Nucleus accumbens (tissue), 56 donors: ENCODE measurements at regions not wholly inside any gene's neighbourhood (a gene's known extent, or its start where the extent isn't known, plus 50 kb on each side); places are given as distances from the start of the nearest gene placed in this dataset.
A peak's percentile ranks its signal among the peaks of the same experiment; 100 is the strongest.
"Not testable (repeated sequence)": the region's sequence is repeated elsewhere in the genome, so short reads cannot be mapped to it uniquely, and the experiment has no call there.

Experiments
- DNase-seq, 56 donors: peaks; one replicate each; lab custom pipeline; 2025; lab: John Stamatoyannopoulos, UW

DNA sequence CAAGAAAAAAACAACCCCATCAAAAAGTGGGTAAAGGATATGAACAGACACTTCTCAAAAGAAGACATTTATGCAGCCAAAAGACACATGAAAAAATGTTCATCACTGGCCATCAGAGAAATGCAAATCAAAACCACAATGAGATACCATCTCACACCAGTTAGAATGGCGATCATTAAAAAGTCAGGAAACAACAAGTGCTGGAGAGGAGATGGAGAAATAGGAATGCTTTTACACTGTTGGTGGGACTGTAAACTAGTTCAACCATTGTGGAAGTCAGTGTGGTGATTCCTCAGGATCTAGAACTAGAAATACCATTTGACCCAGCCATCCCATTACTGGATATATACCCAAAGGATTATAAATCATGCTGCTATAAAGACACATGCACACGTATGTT is 467.2 kb upstream of the RUNX1 start:
- not testable (repeated sequence) for DNase-seq

DNA sequence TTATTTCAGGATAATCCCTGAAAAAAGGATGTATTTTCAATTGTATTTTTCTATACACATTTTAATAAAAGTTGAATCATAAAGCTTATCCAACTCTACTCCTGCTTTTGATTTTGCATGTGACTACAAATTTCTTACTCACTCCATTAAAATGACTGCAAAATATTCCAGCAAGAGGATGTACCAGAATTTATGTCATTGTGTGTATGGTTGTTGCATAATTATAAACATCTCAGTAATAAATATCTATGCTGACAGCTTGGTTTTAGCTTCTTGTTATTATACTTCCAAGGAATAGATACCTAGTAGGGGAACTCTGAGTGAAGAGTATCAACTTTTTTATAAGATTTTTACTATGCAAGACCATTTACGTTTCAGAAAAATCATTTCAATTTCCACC is 463.2 kb upstream of the RUNX1 start:
- no peak for DNase-seq

DNA sequence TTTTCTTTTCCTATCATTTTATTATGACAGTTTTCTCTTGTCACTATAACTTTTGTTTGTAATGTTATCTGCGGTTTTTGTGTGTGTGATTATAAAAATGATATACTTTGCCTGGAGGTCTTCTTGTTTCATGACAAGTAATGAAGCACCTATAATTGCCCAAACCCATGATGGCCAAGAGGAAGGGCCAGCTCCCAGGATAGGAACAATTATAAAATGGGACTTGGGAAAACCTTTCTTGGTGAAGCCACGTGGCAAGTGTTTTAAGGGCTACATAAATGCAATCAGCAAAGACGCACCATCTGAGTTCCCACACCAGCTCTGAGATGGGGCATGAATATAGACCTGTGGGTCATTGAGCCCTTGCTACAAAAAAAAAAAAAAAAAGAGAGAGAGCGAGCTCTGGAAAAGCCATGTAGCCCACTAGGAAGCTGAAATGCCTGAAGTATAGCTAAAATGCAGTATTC is 462.6 kb upstream of the RUNX1 start:
- no peak for DNase-seq

DNA sequence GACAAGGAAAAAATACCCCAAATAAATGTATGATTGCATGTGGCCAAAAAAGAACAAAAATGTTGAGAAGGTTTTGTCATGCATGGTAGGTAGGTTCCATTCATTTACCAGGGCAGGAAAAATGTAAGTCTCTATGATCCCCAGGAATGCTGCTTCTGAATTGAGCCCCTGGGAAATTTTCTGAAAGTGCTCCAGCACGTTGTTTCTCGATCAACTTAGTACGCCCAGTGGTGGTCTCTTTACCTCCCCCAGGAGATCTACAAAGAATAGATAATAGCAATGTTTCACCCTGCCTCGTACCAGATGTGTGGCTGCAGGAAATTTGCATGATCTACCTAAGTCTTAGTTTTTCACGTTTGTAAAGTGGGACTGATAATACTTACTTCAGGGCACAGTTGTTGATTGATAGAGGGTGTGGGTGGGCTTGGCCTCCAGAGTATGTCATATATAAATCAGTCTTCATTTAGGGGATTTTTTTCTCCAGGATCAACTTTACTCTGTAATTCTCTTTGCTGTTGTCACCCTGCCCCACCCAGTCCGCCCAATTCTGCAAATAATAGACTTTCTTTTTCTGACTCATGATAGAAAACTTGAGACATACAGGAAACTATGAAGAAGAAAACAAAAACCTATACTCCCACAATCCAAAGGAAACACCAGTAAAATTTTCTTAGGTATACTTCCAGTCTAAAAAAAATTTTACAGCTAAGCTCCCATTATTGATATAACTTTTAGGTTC is 462.0 kb upstream of the RUNX1 start:
- DNase-seq = no peak

DNA sequence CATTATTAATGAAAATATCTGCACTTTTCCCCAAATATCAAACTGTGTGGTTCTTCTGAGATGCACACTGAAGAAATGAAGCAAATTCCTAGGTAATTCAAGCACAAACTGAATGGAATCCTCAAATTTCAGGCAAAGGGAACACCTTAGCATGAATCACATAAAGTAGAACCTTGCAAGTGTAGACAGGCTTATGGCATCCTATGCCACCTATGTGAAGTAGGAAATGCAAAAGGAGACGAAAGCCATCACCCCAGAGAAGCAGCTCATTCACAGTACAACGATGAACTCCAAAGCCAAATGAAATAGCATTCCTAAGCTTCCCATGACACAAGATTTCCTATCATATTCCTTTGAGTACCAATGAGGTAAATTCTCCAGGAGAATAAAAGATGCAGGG is 461.2 kb upstream of the RUNX1 start:
- DNase-seq = no peak

DNA sequence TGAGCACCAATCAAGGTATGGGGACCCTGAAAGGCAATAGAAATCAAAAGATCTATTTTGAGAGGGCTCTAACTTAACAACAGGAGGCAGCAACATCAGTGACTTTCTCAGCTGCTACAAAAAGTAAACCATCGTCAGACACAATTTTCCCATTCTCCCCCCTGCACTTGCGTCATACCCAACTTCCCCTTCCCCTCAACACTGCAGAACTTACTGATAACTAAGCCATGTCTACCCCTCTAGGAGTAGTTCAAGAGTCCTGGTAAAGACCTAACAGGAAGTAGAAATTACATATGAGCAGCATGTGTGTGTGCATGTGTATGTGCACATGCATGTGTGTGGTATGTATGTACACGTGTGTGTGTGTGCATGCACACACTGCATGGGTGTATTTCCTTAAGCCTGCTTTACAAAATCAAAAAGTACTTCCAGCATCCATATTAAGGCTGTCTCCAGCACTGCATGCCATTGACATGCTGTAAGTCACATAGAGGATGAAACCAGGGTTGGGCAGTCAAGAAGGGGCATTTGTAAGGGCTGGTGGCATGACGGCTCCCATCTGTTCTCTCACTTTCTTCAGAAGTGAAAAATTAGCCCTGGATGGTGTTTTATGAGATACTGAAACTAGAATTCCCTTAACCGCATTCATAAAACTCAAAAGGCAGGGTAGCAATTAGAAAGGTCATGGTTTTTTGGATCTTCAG is 460.1 kb upstream of the RUNX1 start:
- DNase-seq = peak in 3 of 56 donors; percentile 5 to 14 (median 12)

DNA sequence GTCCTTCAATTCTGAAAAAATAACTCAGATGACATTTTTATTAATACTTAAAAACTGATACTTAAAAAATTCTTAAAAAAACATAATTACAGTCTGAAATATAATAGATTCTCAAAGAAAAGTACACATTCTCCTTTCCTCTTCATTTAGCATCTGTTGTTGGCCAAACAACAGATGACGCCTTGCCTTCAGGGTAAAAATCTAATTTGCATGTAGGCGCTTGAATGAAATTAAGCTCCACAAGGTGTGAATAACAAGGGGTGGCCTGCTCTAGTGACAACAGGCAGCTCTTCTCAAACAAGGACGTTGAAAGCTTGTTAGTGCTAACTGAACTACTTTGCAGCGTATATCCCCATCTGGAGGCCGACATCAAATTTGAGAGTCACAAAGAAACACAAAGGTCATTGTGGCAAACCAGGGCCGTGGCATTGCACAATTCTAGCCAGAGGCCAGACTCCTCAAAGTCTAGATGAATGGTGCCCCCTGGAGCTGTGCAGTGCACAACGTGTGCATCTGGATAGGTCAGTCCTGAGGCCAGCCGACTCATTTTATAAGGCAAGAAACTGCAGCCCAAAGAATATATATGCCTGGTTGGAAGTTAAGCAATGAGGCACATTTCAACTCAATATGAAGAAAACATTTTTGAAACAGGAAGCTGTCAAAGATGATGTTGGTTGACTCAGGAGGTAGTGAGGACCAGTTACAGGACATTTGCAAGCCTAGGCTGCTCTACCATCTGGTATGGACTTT is 459.2 kb upstream of the RUNX1 start:
- DNase-seq = peak in 19 of 56 donors; percentile 2 to 60 (median 13)

DNA sequence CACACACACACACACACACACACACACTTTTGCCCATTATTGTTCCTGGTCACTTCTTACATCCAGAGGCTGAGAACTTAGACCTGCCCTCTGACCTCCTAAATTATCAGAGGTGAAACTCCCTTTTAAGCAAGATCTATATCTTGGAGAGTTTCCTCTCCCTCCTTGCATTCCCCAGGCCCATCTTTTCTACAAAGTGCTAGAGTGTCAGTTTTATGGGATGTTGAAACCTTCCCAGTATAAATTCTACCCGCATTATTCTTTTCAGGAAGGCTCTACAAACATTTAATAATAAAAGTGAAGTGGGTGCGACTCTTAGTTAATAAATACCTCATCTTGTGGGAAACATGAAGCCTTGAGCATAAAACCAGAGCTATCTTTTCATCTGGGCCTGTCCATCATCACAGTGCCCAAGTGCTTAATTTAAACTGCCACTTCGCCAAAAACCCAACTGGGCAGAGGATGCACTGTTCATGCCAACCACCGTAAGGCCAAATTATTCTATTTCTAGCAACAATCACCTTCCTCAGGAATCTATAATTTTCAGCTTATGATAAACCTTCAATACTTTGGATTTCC is 458.2 kb upstream of the RUNX1 start:
- no peak for DNase-seq

DNA sequence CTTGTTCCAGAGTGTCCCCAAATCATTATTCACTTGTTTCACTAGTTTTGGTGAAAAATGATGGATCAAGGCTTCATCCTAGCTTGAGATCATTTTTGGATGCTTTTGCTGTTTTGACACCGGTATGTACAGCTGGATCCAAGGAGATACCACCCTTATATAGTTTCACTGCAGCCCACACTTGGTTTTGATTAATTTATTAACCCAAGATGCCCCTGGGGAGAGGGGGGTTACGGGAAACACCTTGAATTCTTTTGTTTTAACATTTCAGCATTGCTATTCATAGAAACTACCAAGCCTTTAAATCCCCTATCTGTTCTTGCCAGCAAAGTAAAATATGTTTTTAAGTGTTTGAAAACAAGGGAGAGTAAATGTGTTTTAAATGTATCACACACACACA is 457.7 kb upstream of the RUNX1 start:
- no peak for DNase-seq

DNA sequence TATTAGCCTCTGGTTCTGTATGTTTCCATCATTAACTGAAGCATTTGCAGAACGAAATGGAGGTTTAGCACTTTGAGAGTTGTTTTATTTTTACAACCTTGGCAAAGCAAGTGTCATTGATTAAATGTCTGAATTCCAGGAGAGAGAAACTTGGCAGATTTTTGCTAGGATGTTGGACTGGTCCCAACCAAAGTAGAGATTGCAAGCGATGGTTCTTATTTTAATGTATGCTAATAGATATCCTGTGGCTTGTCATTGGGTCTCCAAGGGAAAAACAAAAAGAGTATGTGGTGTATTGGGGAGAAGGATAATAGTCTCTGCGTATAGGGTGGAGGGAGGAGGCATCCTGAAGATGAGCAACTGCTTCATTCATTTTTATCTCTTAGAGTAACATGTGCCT is 457.2 kb upstream of the RUNX1 start:
- DNase-seq = no peak

DNA sequence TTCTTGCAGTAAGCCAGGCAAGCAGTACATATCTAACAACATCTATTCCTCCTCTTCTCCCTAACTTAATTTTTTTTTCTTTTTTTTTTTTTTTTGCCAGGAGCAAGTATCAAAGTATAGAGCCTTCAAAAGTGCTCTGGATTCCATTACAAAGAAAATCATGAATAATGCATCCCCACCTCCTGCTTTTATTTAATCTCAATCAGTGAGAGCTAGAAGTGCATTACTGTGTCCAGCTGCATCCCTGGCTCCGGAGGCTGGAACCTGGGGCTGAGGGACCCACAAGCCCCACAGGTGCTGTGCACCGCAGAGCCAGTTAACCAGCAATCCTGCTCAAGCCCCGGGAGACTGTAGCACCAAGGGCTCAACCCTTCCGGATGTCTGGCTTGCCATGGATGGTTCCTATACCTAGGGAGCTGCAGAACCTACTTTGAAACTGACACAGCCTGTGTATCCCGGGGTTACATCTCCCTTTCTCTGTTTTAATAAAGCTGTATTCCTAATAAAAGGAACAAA is 455.9 kb upstream of the RUNX1 start:
- DNase-seq = no peak

DNA sequence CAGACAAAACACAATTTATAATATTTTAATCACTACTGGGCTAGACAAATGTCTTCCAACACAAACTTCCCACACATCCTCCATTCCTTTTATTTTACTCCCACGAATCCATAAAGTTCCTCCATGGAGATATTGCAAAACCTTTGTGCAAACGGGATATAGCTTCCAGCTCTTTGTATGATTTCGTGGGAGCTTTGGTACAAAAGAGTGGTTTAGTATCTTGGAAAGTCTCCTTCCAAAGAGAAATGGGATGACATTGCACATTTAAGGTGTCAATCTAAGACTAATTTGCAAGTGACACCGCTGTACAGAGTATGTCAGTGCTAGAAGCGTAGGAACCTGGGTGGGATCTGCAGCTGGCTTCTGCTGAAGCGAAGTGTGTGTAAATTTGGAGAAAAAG is 455.2 kb upstream of the RUNX1 start:
- DNase-seq = peak in 9 of 56 donors; percentile 7 to 53 (median 27)

DNA sequence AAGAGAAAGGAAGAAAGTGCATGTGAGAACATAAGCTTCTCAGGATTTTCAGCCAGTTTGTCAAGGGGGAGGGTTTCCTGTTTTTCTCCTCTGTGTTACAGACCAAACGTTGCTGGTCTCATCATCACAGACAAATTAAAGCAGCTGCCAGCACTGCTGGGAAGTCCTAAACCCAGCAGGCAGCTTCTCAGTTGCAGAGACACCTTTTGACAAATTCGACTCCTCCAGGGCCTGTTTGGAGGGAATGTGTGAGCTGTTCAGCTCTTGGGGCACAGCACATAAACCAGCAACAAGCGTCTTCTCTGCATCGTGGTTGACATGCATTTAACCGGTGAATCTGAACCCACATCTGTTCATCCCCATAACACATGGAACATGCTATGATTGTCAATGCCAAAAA is 454.6 kb upstream of the RUNX1 start:
- DNase-seq = peak in 2 of 56 donors; percentile 4 to 17

DNA sequence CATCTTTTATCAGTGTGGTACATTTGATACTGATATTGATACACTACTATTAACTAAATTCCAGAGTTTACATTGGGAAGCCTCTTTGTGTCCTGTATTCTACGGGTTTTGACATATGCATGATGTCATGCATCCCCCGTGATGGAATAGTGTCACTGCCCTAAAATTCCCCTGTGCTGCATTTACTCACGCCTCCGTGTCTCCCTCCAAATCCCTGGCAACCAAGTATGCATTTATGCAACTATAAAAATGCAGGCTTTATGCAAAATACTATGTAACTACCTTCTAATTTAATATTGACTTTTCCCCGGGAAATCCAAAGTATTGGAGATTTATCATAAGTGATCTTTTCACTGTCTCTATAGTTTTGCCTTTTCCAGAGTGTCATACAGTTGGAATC is 453.7 kb upstream of the RUNX1 start:
- no peak for DNase-seq

DNA sequence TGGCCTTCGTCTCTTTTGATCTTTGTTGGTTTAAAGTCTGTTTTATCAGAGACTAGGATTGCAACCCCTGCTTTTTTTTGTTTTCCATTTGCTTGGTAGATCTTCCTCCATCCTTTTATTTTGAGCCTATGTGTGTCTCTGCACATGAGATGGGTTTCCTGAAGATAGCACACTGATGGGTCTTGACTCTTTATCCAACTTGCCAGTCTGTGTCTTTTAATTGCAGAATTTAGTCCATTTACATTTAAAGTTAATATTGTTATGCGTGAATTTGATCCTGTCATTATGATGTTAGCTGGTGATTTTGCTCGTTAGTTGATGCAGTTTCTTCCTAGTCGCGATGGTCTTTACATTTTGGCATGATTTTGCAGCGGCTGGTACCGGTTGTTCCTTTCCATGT is 448.4 kb upstream of the RUNX1 start:
- not testable (repeated sequence) for DNase-seq

DNA sequence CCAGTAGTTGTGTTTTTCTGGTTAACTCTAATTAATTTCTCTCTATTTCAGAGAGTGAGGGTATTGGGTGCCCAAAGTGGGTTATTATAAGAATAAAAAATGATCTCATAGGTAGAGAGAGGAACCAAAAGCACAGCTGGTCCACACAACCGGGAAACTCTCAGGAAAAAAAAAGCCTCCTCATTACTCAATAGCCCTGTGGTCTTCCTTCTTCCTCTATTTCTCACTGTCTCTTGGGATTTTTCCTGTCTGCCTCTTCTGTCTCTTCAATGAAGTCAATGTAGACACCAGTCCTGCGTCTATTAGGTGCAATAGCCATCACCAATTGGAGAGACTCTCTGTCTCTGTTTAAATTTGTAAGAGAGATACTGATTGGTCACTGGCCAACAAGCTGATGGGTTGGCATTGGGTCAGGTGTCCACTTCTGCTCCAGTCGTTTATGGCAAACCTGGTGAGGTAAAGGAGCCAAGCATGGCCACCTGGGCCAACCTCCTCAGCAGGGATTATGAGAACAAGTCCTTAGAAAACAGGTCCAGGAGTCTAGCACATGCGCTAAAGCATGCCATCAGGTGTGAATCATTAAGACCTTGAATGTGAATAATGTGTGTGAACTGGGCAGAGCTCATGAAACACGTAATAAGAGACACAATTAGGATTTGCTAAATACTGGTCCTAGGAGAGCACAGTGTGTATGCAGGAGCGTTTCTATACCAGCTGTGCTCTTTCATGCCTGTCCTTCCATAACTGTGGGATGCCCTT is 443.0 kb upstream of the RUNX1 start:
- no peak for DNase-seq

DNA sequence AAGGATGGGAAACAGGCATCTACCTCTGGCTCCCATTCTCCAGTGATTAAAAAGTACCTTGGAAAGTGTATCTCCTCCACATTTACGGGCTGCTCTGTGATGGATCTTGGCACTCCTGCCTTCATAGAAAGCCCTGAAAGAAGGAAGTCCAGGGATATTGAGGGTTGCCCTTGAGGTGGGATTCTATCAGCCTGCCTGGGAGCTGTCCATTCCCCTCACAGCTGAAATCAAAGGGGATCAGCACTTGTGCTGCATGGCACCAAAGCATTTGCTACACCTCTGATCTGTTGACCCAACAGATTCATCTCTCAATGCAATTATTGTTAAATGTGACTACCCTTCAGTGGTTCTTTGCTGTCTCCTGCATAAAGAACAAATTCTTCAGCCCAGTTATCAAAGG is 442.0 kb upstream of the RUNX1 start:
- no peak for DNase-seq

DNA sequence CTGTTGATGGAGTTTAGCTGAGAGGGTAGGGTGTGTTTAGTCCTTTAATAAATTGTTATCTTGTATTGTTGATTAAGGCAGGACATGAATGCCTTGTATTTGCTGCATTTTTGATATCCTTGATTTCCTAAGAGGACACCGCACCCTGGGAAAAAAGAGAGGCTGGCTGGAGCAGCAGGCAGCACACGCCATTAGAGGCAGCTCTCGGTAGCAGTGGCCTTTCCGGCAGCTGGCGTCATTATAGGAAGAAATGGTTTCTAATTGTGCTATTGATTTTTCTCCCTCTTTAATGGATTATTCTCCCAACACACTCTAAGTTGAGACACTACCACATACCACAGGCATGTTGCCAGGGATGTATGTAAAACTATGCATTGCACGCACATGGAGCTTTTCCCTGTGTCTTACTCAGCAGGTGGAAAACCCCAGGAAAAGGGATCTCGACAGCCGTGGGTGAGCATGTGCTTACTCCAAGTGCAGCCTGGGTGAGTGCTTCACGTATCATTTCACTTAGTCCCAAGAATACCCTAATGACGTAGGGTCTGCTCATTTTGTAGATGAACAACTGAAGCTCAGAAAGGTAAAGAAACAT is 440.4 kb upstream of the RUNX1 start:
- no peak for DNase-seq

DNA sequence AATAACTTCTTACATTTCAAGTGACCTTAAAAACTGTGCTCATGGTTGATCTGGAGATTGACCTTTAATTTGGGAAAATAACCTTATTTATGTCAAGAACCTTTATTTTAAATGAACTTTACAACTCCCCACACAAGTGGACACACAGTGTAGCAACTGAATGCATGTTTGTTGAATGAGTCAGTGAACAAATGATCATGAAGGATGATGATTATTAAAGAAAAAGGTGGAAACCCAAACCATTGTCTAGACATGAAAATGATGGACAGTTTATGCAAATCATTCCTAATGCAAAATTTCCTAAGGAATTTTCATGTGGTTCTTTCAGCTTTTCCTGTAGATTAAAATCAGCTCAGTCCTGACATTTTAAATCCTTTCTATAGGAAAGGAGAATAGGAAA is 439.8 kb upstream of the RUNX1 start:
- no peak for DNase-seq

DNA sequence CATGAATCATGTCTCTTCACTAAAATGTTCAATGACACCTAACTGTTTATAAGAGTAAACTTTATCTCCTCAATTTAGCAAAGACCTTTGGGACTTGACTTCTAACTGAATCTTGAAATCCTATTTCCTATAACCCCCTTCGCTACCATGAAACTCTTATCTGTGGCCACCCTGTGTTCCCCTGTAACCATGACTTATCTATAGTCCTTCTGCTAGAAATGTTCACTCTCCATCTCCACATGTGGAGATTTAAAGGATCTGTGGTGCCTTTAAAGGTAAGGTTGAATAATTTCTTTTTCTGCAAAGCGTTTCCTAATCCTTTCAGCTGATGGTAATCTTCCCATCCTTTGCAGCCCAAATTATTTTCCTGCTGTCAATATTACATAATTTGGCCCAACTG is 436.3 kb upstream of the RUNX1 start:
- no peak for DNase-seq
